Stimulated activated CD4-positive, alpha-beta T cell treated with anti-CD3 and anti-CD28 coated beads, Interleukin-2, amount 100 ng/mL, for 24 hours (primary cell): ENCODE measurements at regions not wholly inside any gene's neighbourhood (a gene's known extent, or its start where the extent isn't known, plus 50 kb on each side); places are given as distances from the start of the nearest gene placed in this dataset.
A peak's percentile ranks its signal among the peaks of the same experiment; 100 is the strongest.

ENCODE experiments used
- DNase-seq, 2 donors: peaks; one replicate each; pipeline ENCODE4 v3.0.0-alpha.2; 2020

- DNase-seq, result no peak
Measured at GRCh38 chr18:6465281-6465680, 50.6 kb upstream of the L3MBTL4 start.

- no peak for DNase-seq
Measured at GRCh38 chr18:6476190-6476589, 61.5 kb upstream of the L3MBTL4 start.

GRCh38 chr18:6476880-6477279 is 62.2 kb upstream of the L3MBTL4 start:
- DNase-seq, result no peak

GRCh38 chr18:6478121-6478520 is 63.4 kb upstream of the L3MBTL4 start:
- no peak for DNase-seq

- DNase-seq, result no peak
Measured at GRCh38 chr18:6479699-6480098, 65.0 kb upstream of the L3MBTL4 start.

GRCh38 chr18:6482198-6482977 is 67.7 kb upstream of the L3MBTL4 start:
- DNase-seq, result peak in 1 of 2 donors; percentile 9

- DNase-seq, result no peak
Measured at GRCh38 chr18:6484659-6485058, 69.9 kb upstream of the L3MBTL4 start.

GRCh38 chr18:6486313-6486712 is 71.6 kb upstream of the L3MBTL4 start:
- no peak for DNase-seq

- no peak for DNase-seq
Measured at GRCh38 chr18:6486764-6487426, 72.2 kb upstream of the L3MBTL4 start.

- no peak for DNase-seq
Measured at GRCh38 chr18:6487968-6488367, 73.3 kb upstream of the L3MBTL4 start.

GRCh38 chr18:6488956-6489355 is 74.2 kb upstream of the L3MBTL4 start:
- no peak for DNase-seq

GRCh38 chr18:6489977-6490376 is 75.3 kb upstream of the L3MBTL4 start:
- DNase-seq, result no peak

- DNase-seq, result no peak
Measured at GRCh38 chr18:6493194-6493593, 78.5 kb upstream of the L3MBTL4 start.

GRCh38 chr18:6495536-6495935 is 80.8 kb upstream of the L3MBTL4 start:
- DNase-seq, result no peak

- DNase-seq, result no peak
Measured at GRCh38 chr18:6497543-6497942, 82.8 kb upstream of the L3MBTL4 start.

GRCh38 chr18:6498289-6498856 is 83.7 kb upstream of the L3MBTL4 start:
- DNase-seq, result no peak

GRCh38 chr18:6504605-6505497 is 90.1 kb upstream of the L3MBTL4 start:
- DNase-seq, result no peak

- no peak for DNase-seq
Measured at GRCh38 chr18:6505498-6505875, 90.8 kb upstream of the L3MBTL4 start.

- DNase-seq, result no peak
Measured at GRCh38 chr18:6509417-6509816, 94.7 kb upstream of the L3MBTL4 start.

GRCh38 chr18:6509832-6510231 is 95.1 kb upstream of the L3MBTL4 start:
- DNase-seq, result no peak

- DNase-seq, result no peak
Measured at GRCh38 chr18:6520901-6521300, 106.2 kb upstream of the L3MBTL4 start.

GRCh38 chr18:6521803-6522418 is 107.2 kb upstream of the L3MBTL4 start:
- DNase-seq, result peak in 1 of 2 donors; percentile 8

- no peak for DNase-seq
Measured at GRCh38 chr18:6525604-6526003, 110.9 kb upstream of the L3MBTL4 start.
